HepG2 (cell line): ENCODE measurements at regions not wholly inside any gene's neighbourhood (a gene's known extent, or its start where the extent isn't known, plus 50 kb on each side); places are given as distances from the start of the nearest gene placed in this dataset.

Experiments
- ATAC-seq: fragments of 200-7000 bp; cut with Tn5 transposase; 3 replicates; pipeline ENCODE4 v1.9.1; 2020; ENCODE audit warnings: mild to moderate bottlenecking, moderate library complexity
- BruUV-seq: library from RNA; stranded (reverse); fragments of 400-500 nt; replicated peaks from 2 replicates; lab custom pipeline; 2021; lab: Mats Ljungman, UMichigan
- CTCF ChIA-PET: fragments of 300-600 bp; formaldehyde crosslinking; extraction: SDS; loops from one replicate; lab custom pipeline; 2021; ENCODE audit warnings: low total read pairs, inconsistent platforms, low intra/inter-chr PET ratio; lab: Yijun Ruan, JAX
- POLR2A ChIA-PET: fragments of 350-600 bp; sonication (Branson Sonifier 250); formaldehyde crosslinking; loops from one replicate; lab custom pipeline; 2020; ENCODE audit warnings: antibody characterized with exemption, inconsistent platforms; lab: Yijun Ruan, JAX
- DNase-seq: peaks from one replicate; pipeline ENCODE4 v3.0.0-alpha.2; 2015; ENCODE audit warnings: low spot score
- FAIRE-seq: peaks from 3 replicates; lab custom pipeline; 2011; peaks lifted over from hg19 to GRCh38; lab: Jason Lieb, UNC
- H2AFZ ChIP-seq: one replicate; pipeline ENCODE4 v1.6.1; 2011; ENCODE audit warnings: low read length, inconsistent platforms
- H3K27ac ChIP-seq: fragments of 300-600 bp; 3 replicates; pipeline ENCODE4 v1.8.0; 2011; ENCODE audit warnings: mixed run types, mild to moderate bottlenecking, mixed read lengths, low read length, inconsistent platforms; ENCODE audit not compliant: insufficient read depth; ENCODE audit errors: extremely low read length
- H3K27me3 ChIP-seq, 2 experiments: fragments of 200-600 bp in 1 of 2; 2 replicates in 1 of 2; 3 replicates in 1 of 2; pipeline versions ENCODE4 v1.6.0 to v1.8.0; 2011; ENCODE audit warnings: low read length in 2 of 2, mild to moderate bottlenecking in 2 of 2, moderate library complexity in 2 of 2, inconsistent platforms in 1 of 2; ENCODE audit not compliant: insufficient read depth in 2 of 2, control insufficient read depth in 1 of 2
- H3K36me3 ChIP-seq, 2 experiments: fragments of 200-600 bp in 1 of 2; replicated peaks in 1 of 2; 2 replicates in 1 of 2; 3 replicates in 1 of 2; pipeline versions ENCODE4 v1.5.1 to v1.8.0; 2011; ENCODE audit warnings: low read length in 2 of 2, inconsistent platforms in 1 of 2; ENCODE audit not compliant: insufficient read depth in 2 of 2, control insufficient read depth in 1 of 2
- H3K4me1 ChIP-seq: 2 replicates; pipeline ENCODE4 v1.5.1; 2012; ENCODE audit warnings: low read length, inconsistent platforms; ENCODE audit not compliant: insufficient read depth
- H3K4me2 ChIP-seq: 2 replicates; pipeline ENCODE4 v1.6.0; 2011; ENCODE audit warnings: low read depth, low read length, inconsistent platforms
- H3K4me3 ChIP-seq, 3 experiments: fragments of 200-600 bp in 1 of 3; sonication (generic), shearing (Covaris generic) in 1 of 3; replicated peaks in 1 of 3; 2 replicates each; pipeline ENCODE4 v1.5.1; 2011 to 2016; ENCODE audit warnings: low read length in 3 of 3, inconsistent platforms in 2 of 3, low read depth in 2 of 3, mild to moderate bottlenecking in 2 of 3, control low read depth in 1 of 3, mixed read lengths in 1 of 3; ENCODE audit not compliant: insufficient read depth in 1 of 3
- H3K79me2 ChIP-seq: one replicate; pipeline ENCODE4 v1.6.1; 2011; ENCODE audit warnings: low read length, inconsistent platforms; ENCODE audit not compliant: insufficient read depth
- H3K9ac ChIP-seq: 2 replicates; pipeline ENCODE4 v1.6.0; 2011; ENCODE audit warnings: mild to moderate bottlenecking, low read depth, low read length, inconsistent platforms; ENCODE audit not compliant: insufficient read depth
- H3K9me3 ChIP-seq: 2 replicates; pipeline ENCODE4 v1.5.1; 2012; ENCODE audit warnings: mild to moderate bottlenecking, low read length
- H4K20me1 ChIP-seq: 2 replicates; pipeline ENCODE4 v1.6.0; 2011; ENCODE audit warnings: inconsistent platforms, mild to moderate bottlenecking, low read length, moderate library complexity; ENCODE audit not compliant: insufficient read depth
- CBFB ChIP-seq: sonication (generic); formaldehyde crosslinking; IDR thresholded peaks from 2 replicates; pipeline ENCODE4 v1.4.0; 2020; ENCODE audit warnings: missing genetic modification reagents
- HMGXB3 ChIP-seq: sonication (generic); formaldehyde crosslinking; IDR thresholded peaks from 2 replicates; pipeline ENCODE4 v1.4.0; 2020; ENCODE audit warnings: missing genetic modification reagents, borderline replicate concordance
- HOXA9 ChIP-seq: sonication (generic); formaldehyde crosslinking; IDR thresholded peaks from 2 replicates; pipeline ENCODE4 v1.8.1; 2022; ENCODE audit warnings: missing genetic modification reagents, mild to moderate bottlenecking, moderate library complexity, borderline replicate concordance
- HOXD1 ChIP-seq: sonication (generic); formaldehyde crosslinking; IDR thresholded peaks from 2 replicates; pipeline ENCODE4 v1.5.0; 2020; ENCODE audit warnings: missing genetic modification reagents
- MIER2 ChIP-seq: IDR thresholded peaks from 2 replicates; pipeline ENCODE4 v1.6.1; 2016; ENCODE audit warnings: missing biosample characterization, missing genetic modification reagents
- MIXL1 ChIP-seq: IDR thresholded peaks from 2 replicates; pipeline ENCODE4 v1.6.1; 2016
- MXI1 ChIP-seq: IDR thresholded peaks from 3 replicates; pipeline ENCODE4 v1.6.1; 2012; ENCODE audit warnings: low read depth, low read length, inconsistent platforms, borderline replicate concordance
- REPIN1 ChIP-seq: sonication (generic); formaldehyde crosslinking; IDR thresholded peaks from 2 replicates; pipeline ENCODE4 v1.8.0; 2022; ENCODE audit warnings: missing genetic modification reagents, low read depth, mild to moderate bottlenecking, borderline replicate concordance
- SMAD9 ChIP-seq: sonication (generic); formaldehyde crosslinking; IDR thresholded peaks from 2 replicates; pipeline ENCODE4 v1.5.1; 2020; ENCODE audit warnings: mild to moderate bottlenecking, missing genetic modification reagents
- ZBTB8A ChIP-seq: sonication (generic); formaldehyde crosslinking; IDR thresholded peaks from 2 replicates; pipeline ENCODE4 v1.4.0; 2020; ENCODE audit warnings: mild to moderate bottlenecking, low read depth, missing genetic modification reagents, borderline replicate concordance
- ZFP36 ChIP-seq: fragments of 150-350 bp; IDR thresholded peaks from 2 replicates; pipeline ENCODE4 v1.6.1; 2018; ENCODE audit warnings: borderline replicate concordance, low read length, low read depth; ENCODE audit not compliant: partially characterized antibody
- ZMYM3 ChIP-seq: sonication (generic); formaldehyde crosslinking; IDR thresholded peaks from 2 replicates; pipeline ENCODE4 v1.5.1; 2020; ENCODE audit warnings: mild to moderate bottlenecking, missing genetic modification reagents
- ZMYM4 ChIP-seq: sonication (generic); formaldehyde crosslinking; IDR thresholded peaks from 2 replicates; pipeline ENCODE4 v1.8.1; 2023; ENCODE audit warnings: mild to moderate bottlenecking, missing genetic modification reagents
- ZNF703 ChIP-seq: sonication (generic); formaldehyde crosslinking; IDR thresholded peaks from 2 replicates; pipeline ENCODE4 v1.5.1; 2020; ENCODE audit warnings: missing genetic modification reagents, mild to moderate bottlenecking, moderate library complexity, borderline replicate concordance
- ZNF883 ChIP-seq: sonication (generic); formaldehyde crosslinking; IDR thresholded peaks from 2 replicates; pipeline ENCODE4 v1.5.1; 2020; ENCODE audit warnings: mild to moderate bottlenecking, missing genetic modification reagents; ENCODE audit errors: not compliant biosample characterization
- WGBS: methylation state at CpG from one replicate; pipeline ENCODE4 v1.1.6; 2017; ENCODE audit warnings: low lambda C conversion rate; 5-methylcytosine and 5-hydroxymethylcytosine counted together
- in situ Hi-C: cut with HindIII; loops from 2 replicates; pipeline ENCODE4 v1.10.0; 2017; ENCODE audit warnings: low pct_unique_long_range_greater_than_20kb; ENCODE audit not compliant: extremely low pct_ligation_motif_present
- intact Hi-C: fragments of 100-400 bp; cut with micrococcal nuclease; formaldehyde crosslinking; loops from one replicate; pipeline ENCODE4 v1.10.0; 2022; ENCODE audit not compliant: unreplicated experiment
- TF ChIP-seq, protein P1 (sequence below): sonication (generic); formaldehyde crosslinking; IDR thresholded peaks from 2 replicates; pipeline ENCODE4 v1.5.0; 2020; ENCODE audit warnings: mild to moderate bottlenecking, missing genetic modification reagents

DNA sequence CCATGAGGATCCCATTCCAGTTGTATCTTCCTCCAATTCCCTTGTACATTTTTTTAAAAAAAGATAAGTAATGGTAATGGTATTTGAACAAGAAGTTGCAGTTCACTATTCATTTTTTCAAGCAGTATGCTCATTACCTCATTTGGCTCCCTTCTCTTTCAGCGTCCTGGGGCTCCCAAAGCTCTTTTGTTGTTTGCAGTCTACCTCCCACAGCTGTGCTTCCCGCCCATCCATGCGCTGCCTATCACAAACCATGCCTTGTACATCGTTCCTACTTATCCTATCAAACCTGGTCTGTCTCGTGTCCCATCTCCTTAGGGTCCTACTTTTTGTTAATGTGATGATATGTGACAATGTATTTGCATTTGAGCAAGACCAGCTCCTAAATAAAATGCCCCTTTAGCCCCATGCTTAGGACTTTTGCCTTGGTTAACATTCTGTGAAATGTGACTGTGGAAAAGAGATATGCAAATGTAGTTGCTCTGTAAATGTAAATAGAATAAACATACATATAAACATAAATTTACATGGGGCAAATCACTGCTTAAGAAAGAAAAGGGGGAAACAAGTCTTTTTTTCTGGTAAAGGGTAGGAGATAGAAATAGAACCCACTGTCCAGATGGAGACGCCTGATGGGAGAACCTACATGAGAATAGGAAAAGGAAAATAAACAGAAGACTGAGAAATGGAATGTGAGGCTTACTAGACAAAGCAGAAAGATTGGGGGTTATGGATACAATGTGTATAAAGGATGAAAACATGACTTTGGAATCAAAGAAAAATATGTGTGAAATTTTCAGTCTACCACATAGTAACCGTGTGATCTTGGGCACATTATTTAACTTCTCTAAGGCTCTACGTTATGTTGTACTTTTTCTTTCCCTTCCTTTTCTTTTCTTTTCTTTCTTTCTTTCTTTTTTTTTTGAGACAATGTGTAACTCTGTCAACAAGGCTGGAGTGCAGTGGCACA, 59.8 kb upstream of the PLXNA2 start:
- BruUV-seq, result no TSS peak
- POLR2A ChIA-PET, result no interaction called here
- FAIRE-seq (no peak), DNase-seq (no peak), ATAC-seq (no peak)
- no peaks in the 10 kb centered on the region for H4K20me1 ChIP-seq
- no peak overlapping the region for H3K4me3 ChIP-seq
- intact Hi-C loops, result no loop called here
- H3K9me3 ChIP-seq, result no peaks in the 10 kb centered on the region
- no peak overlapping the region for H2AFZ ChIP-seq
- CTCF ChIA-PET, result no interaction called here
- WGBS, result 7% methylated on average over 8 of the region's 8 CpGs
- H3K4me1 ChIP-seq, result no peaks in the 10 kb centered on the region
- H3K79me2 ChIP-seq, result no peaks in the 10 kb centered on the region
- H3K4me2 ChIP-seq, result no peak overlapping the region
- H3K36me3 ChIP-seq, result no peaks in the 10 kb centered on the region
- peaks cover 0 to 2% of the 10 kb centered on the region in 2 experiments; a peak in 1 of 5 replicates for H3K27me3 ChIP-seq
- TF ChIP-seq HOXA9 (CRISPR knock-in tag), result no peak
- no peak for TF ChIP-seq ZFP36
- no peak for TF ChIP-seq ZMYM3
- TF ChIP-seq ZMYM4 (CRISPR knock-in tag), result no peak
- TF ChIP-seq ZNF703 (CRISPR knock-in tag), result no peak
- no peak for TF ChIP-seq CBFB (CRISPR knock-in tag)
- TF ChIP-seq, protein P1, sequence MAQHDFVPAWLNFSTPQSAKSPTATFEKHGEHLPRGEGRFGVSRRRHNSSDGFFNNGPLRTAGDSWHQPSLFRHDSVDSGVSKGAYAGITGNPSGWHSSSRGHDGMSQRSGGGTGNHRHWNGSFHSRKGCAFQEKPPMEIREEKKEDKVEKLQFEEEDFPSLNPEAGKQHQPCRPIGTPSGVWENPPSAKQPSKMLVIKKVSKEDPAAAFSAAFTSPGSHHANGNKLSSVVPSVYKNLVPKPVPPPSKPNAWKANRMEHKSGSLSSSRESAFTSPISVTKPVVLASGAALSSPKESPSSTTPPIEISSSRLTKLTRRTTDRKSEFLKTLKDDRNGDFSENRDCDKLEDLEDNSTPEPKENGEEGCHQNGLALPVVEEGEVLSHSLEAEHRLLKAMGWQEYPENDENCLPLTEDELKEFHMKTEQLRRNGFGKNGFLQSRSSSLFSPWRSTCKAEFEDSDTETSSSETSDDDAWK (CRISPR knock-in tag), result no peak
- TF ChIP-seq HOXD1 (CRISPR knock-in tag), result no peak
- TF ChIP-seq ZBTB8A (CRISPR knock-in tag), result no peak
- TF ChIP-seq SMAD9, result no peak
- no peak for TF ChIP-seq REPIN1
- no peak for TF ChIP-seq MIER2
- TF ChIP-seq HMGXB3 (CRISPR knock-in tag), result no peak
- no peak for TF ChIP-seq ZNF883 (CRISPR knock-in tag)
- TF ChIP-seq MXI1, result no peak
- no peak for TF ChIP-seq MIXL1
- in situ Hi-C loops, result no loop called here
- no peak overlapping the region for H3K9ac ChIP-seq
- no peak overlapping the region for H3K27ac ChIP-seq
